Germinal center (tissue), 1 donor: ENCODE measurements at regions not wholly inside any gene's neighbourhood (a gene's known extent, or its start where the extent isn't known, plus 50 kb on each side); places are given as distances from the start of the nearest gene placed in this dataset.

ENCODE experiments used
- DNase-seq: peaks from one replicate; pipeline ENCODE4 v3.0.0; 2012; ENCODE audit warnings: mixed read lengths, low spot score

- DNase-seq: no peak
Observed at GRCh38 chr10:107919626-107920235, 755.2 kb upstream of the SORCS1 start.

DNA sequence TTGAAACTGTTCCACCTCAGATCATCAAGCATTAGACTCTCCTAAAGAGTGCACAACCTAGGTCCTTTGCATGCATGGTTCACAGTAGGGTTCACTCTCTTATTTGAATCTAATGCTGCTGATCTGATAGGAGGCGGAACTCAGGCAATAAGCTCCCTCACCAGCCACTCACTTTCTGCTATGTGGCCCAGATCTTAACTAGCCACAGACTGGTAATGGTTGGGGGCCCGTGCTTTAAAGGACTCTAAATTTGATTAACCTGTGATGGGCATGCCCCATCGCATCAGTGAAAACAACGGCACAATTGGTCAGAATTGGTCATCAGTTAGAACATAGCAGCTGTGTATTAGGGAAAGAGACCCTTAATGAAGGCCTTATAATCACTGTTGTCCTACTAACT is 753.7 kb upstream of the SORCS1 start:
- no peak for DNase-seq

- no peak for DNase-seq
Observed at GRCh38 chr10:107915215-107915610, 750.7 kb upstream of the SORCS1 start.

GRCh38 chr10:107914450-107915214 is 750.1 kb upstream of the SORCS1 start:
- no peak for DNase-seq

- no peak for DNase-seq
Observed at GRCh38 chr10:107913317-107914294, 749.1 kb upstream of the SORCS1 start.

GRCh38 chr10:107901076-107901475 is 736.6 kb upstream of the SORCS1 start:
- no peak for DNase-seq

- no peak for DNase-seq
Observed at GRCh38 chr10:107900131-107900530, 735.6 kb upstream of the SORCS1 start.

DNA sequence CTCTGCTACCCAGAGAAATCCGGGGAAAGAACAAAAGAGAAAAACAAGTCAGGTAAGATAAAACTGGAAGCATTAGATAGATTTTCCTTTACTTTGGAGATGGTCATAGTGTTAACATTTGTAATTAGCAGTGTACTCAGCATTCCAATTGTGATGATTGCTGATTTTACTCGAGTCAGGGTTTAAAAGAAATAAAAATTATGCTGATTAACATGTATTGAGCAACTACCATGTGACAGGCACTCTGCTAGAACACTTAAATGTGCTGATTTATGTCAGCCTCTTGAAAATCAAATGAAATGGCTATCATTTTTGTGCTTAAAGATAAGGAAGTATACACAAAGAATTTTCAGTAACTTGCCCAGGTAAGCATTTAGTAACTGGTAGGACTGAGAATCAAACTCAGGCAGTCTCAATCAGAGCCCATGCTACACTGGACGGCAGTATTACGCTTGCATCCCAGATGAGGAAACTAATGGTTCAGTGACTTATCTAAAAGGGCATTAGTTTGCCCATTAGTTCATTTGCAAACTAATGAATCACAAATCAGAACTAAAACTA is 735.1 kb upstream of the SORCS1 start:
- no peak for DNase-seq

GRCh38 chr10:107899075-107899474 is 734.6 kb upstream of the SORCS1 start:
- DNase-seq: no peak

DNA sequence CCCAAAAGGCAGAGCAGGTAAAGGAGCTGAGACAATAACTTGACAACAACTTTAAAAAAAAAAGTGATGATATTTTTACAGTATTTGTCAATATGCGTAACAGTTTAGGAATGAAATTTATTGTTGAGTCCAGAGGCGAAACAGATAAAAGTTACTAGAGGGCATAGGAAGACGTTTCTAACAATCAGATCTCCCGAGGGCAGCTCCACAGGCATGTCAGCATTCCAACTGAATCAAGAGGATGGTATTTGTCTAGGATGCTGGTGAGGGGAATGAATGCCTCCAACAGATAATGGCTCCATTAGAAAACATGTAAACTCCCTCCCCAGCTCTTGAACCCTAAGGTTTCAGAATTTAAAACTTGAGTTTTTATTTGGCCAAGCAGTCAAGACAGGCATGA is 733.9 kb upstream of the SORCS1 start:
- no peak for DNase-seq

DNA sequence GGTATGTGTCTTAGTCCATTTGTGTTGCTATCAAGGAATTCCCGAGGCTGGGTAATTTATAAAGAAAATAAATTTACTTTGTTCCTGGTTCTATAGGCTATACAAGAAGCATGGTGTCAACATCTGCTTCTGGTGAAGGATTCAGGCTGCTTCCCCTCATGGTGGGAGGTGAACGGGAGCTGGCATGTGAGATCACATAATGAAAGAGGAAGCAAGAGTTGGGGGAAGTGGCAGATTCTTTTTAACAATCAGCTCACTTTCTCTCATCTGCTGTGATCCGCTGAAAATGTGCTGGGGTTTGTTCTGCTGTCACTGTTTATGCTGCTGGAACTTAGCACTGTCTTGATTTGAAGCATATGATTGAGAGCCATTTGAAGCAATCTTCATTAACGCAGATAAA is 730.0 kb upstream of the SORCS1 start:
- DNase-seq: no peak

GRCh38 chr10:107889105-107889504 is 724.6 kb upstream of the SORCS1 start:
- DNase-seq: no peak

DNA sequence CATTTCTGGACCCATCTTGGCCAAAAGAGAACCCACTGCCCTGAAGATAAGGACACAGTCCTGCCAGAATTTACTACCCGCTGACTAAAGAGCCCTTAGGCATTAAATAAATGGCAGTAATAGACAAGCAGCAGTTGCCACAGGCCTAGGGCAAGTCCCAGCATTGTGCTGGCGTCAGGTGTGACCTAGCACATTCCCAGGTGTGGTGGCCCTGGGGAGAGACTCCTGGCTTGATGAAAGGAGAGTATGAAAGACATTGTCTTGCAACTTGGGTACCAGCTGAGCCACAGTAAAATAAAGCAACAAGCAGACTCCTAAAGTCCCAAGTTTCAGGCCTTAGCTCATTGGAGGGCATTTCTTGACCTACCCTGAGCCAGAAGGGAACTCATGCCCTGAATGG is 715.7 kb upstream of the SORCS1 start:
- no peak for DNase-seq

GRCh38 chr10:107873007-107873406 is 708.5 kb upstream of the SORCS1 start:
- no peak for DNase-seq

GRCh38 chr10:107865691-107866090 is 701.2 kb upstream of the SORCS1 start:
- no peak for DNase-seq

GRCh38 chr10:107859065-107859464 is 694.6 kb upstream of the SORCS1 start:
- no peak for DNase-seq

GRCh38 chr10:107856047-107856315 is 691.5 kb upstream of the SORCS1 start:
- DNase-seq: no peak

- DNase-seq: no peak
Observed at GRCh38 chr10:107855301-107856046, 691.0 kb upstream of the SORCS1 start.

DNA sequence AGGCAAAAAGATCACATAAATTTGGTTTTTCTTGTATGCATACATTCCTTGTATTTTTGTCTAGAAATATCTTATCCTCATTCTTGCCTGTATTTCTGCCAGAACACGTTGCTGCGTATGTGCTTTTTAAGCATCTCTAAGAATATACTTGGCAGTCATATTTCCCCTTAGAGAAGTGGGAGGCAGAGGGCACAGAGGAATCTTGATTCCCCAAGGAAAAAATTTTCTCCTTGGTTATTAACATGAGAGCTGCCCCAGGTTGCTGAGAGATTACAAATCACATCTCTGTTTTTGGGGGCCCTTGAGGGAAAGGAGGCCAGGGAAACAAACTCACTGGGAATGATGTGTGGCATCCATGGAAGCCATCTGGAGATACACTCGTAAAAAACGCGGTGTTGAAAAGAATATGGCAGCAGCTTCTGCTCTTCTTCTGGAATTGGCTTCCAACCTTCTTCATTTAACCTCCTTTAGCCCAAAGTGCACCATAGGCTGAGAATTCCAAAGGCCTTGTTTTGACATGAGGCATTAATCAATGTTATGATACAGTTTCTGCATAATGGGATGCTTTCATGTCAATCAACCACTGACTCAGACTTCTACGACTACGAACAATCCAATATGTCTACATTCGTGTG is 684.3 kb upstream of the SORCS1 start:
- DNase-seq: no peak

DNA sequence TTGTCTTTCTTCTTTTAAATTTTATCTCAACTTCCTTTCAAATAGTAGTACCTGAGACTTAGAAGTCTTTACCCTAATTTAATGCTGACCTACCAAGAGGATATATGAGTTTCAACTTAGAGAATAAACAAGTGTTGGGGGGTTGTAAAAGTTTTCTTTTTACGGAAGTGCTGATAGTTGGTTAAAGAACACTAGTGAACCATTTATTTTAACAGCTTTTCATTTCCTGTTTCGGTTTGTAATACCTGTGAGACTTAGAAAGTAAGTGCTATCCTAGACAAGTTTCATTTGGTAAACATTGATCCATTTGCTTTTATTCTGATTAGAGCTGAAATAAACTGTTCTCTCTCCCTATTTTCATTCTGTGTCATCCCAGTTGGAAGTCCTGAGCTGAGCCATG is 683.1 kb upstream of the SORCS1 start:
- peak; percentile 1 for DNase-seq

- no peak for DNase-seq
Observed at GRCh38 chr10:107834706-107835105, 670.2 kb upstream of the SORCS1 start.
